H1 (cell line): ENCODE measurements at regions not wholly inside any gene's neighbourhood (a gene's known extent, or its start where the extent isn't known, plus 50 kb on each side); places are given as distances from the start of the nearest gene placed in this dataset.

Experiments used
- CTCF ChIA-PET: fragments of 300-600 bp; sonication (Branson Sonifier 250); formaldehyde crosslinking; loops from one replicate; lab custom pipeline; 2021; ENCODE audit not compliant: partially characterized antibody; lab: Charles Lee
- POLR2A ChIA-PET: fragments of 300-600 bp; sonication (Branson Sonifier 250); formaldehyde crosslinking; loops from one replicate; lab custom pipeline; 2021; ENCODE audit warnings: inconsistent platforms; ENCODE audit not compliant: partially characterized antibody; lab: Charles Lee
- DNase-seq, 2 experiments: peaks; one replicate each; pipeline versions ENCODE4 v3.0.0 to v3.0.0-alpha.2; 2010 to 2022; ENCODE audit warnings: low spot score in 2 of 2, low read depth in 1 of 2, mixed read lengths in 1 of 2
- FAIRE-seq: peaks from 2 replicates; lab custom pipeline; 2011; peaks lifted over from hg19 to GRCh38; lab: Jason Lieb, UNC
- H2AFZ ChIP-seq: 2 replicates; pipeline ENCODE4 v1.8.1; 2012; ENCODE audit warnings: low read length, inconsistent platforms
- H2AK5ac ChIP-seq: 2 replicates; pipeline ENCODE4 v1.6.1; 2013; ENCODE audit warnings: low read depth, low read length
- H2BK120ac ChIP-seq: replicated peaks from 2 replicates; pipeline ENCODE3; 2013; ENCODE audit warnings: low read depth, low read length, inconsistent platforms
- H2BK12ac ChIP-seq: 2 replicates; pipeline ENCODE4 v1.6.1; 2013; ENCODE audit warnings: low read depth, low read length
- H2BK15ac ChIP-seq: 2 replicates; pipeline ENCODE4 v1.6.1; 2013; ENCODE audit warnings: low read length
- H2BK20ac ChIP-seq: 2 replicates; pipeline ENCODE4 v1.6.1; 2013; ENCODE audit warnings: low read length
- H2BK5ac ChIP-seq: 2 replicates; pipeline ENCODE4 v1.6.1; 2013; ENCODE audit warnings: low read depth, low read length
- H3K14ac ChIP-seq: 2 replicates; pipeline ENCODE4 v1.6.1; 2013; ENCODE audit warnings: inconsistent platforms; ENCODE audit not compliant: insufficient read length
- H3K18ac ChIP-seq: 2 replicates; pipeline ENCODE4 v1.6.1; 2013; ENCODE audit warnings: low read length; ENCODE audit errors: extremely low read depth
- H3K23ac ChIP-seq: 2 replicates; pipeline ENCODE4 v1.6.1; 2013; ENCODE audit warnings: inconsistent platforms; ENCODE audit not compliant: insufficient read length
- H3K23me2 ChIP-seq: 2 replicates; pipeline ENCODE4 v1.6.1; 2013; ENCODE audit warnings: low read depth, low read length
- H3K27ac ChIP-seq: 2 replicates; pipeline ENCODE4 v1.6.1; 2011; ENCODE audit warnings: low read depth, low read length, inconsistent platforms
- H3K27me3 ChIP-seq, 4 experiments: replicated peaks in 1 of 4; 1 replicate in 1 of 4; 2 replicates in 3 of 4; pipeline versions ENCODE4 v1.6.1 to v1.8.1; 2011 to 2013; ENCODE audit warnings: low read length in 3 of 4, mild to moderate bottlenecking in 3 of 4, inconsistent platforms in 2 of 4, mixed read lengths in 2 of 4, moderate library complexity in 1 of 4; ENCODE audit not compliant: control insufficient read depth in 3 of 4, insufficient read depth in 3 of 4; ENCODE audit errors: extremely low read depth in 1 of 4
- H3K36me3 ChIP-seq, 4 experiments: 2 replicates each; pipeline versions ENCODE4 v1.6.1 to v1.8.1; 2011 to 2013; ENCODE audit warnings: mild to moderate bottlenecking in 4 of 4, low read length in 3 of 4, moderate library complexity in 2 of 4, control low read depth in 1 of 4, inconsistent platforms in 1 of 4; ENCODE audit not compliant: insufficient read depth in 4 of 4, control insufficient read depth in 2 of 4
- H3K4ac ChIP-seq: replicated peaks from 2 replicates; pipeline ENCODE3; 2013; ENCODE audit warnings: low read length, low read depth, mixed read lengths, inconsistent platforms; ENCODE audit not compliant: insufficient read length
- H3K4me1 ChIP-seq, 4 experiments: replicated peaks in 1 of 4; 1 replicate in 1 of 4; 2 replicates in 3 of 4; pipeline versions ENCODE4 v1.6.1 to v1.8.1; 2011 to 2013; ENCODE audit warnings: low read length in 3 of 4, inconsistent platforms in 2 of 4, mixed read lengths in 1 of 4; ENCODE audit not compliant: insufficient read depth in 4 of 4, control insufficient read depth in 3 of 4
- H3K4me2 ChIP-seq, 2 experiments: 2 replicates each; pipeline versions ENCODE4 v1.6.1 to v1.8.1; 2011 to 2013; ENCODE audit warnings: low read depth in 2 of 2, low read length in 2 of 2, control low read depth in 1 of 2, inconsistent platforms in 1 of 2, mild to moderate bottlenecking in 1 of 2; ENCODE audit not compliant: insufficient read depth in 1 of 2
- H3K4me3 ChIP-seq, 4 experiments: fragments of 200-600, 300-600 bp in 1 of 4; sonication (generic), shearing (Covaris generic), sonication (Bioruptor Twin) in 1 of 4; 2 replicates each; pipeline versions ENCODE4 v1.5.1 to v1.8.1; 2011 to 2016; ENCODE audit warnings: low read length in 4 of 4, low read depth in 3 of 4, control low read depth in 2 of 4, inconsistent platforms in 2 of 4, mild to moderate bottlenecking in 2 of 4, mixed read lengths in 1 of 4, moderate library complexity in 1 of 4; ENCODE audit not compliant: insufficient read depth in 2 of 4; ENCODE audit errors: extremely low read depth in 1 of 4
- H3K56ac ChIP-seq: replicated peaks from 2 replicates; pipeline ENCODE3; 2013; ENCODE audit warnings: low read depth, mild to moderate bottlenecking, mixed read lengths, low read length, inconsistent platforms; ENCODE audit not compliant: insufficient read length
- H3K79me1 ChIP-seq: 2 replicates; pipeline ENCODE4 v1.6.1; 2013; ENCODE audit warnings: low read depth, low read length, control low read depth
- H3K79me2 ChIP-seq, 2 experiments: 2 replicates each; pipeline versions ENCODE4 v1.6.1 to v1.8.1; 2012 to 2013; ENCODE audit warnings: low read length in 2 of 2, mild to moderate bottlenecking in 2 of 2, inconsistent platforms in 1 of 2; ENCODE audit not compliant: insufficient read depth in 2 of 2, control insufficient read depth in 1 of 2
- H3K9ac ChIP-seq, 4 experiments: replicated peaks in 1 of 4; 1 replicate in 1 of 4; 2 replicates in 3 of 4; pipeline versions ENCODE4 v1.6.1 to v1.8.1; 2011 to 2013; ENCODE audit warnings: low read depth in 3 of 4, low read length in 3 of 4, control low read depth in 2 of 4, mild to moderate bottlenecking in 2 of 4, moderate library complexity in 2 of 4, inconsistent platforms in 1 of 4; ENCODE audit errors: extremely low read depth in 1 of 4
- H3K9me3 ChIP-seq, 2 experiments: 2 replicates each; pipeline versions ENCODE4 v1.6.1 to v1.8.1; 2012 to 2013; ENCODE audit warnings: mild to moderate bottlenecking in 2 of 2, moderate library complexity in 2 of 2, control low read depth in 1 of 2, inconsistent platforms in 1 of 2, low read depth in 1 of 2, low read length in 1 of 2, mixed read lengths in 1 of 2; ENCODE audit not compliant: insufficient read depth in 2 of 2
- H4K20me1 ChIP-seq, 2 experiments: replicated peaks in 1 of 2; 2 replicates each; pipeline versions ENCODE3 to v1.8.1; 2011 to 2013; ENCODE audit warnings: inconsistent platforms in 2 of 2, low read length in 2 of 2, mild to moderate bottlenecking in 1 of 2; ENCODE audit not compliant: insufficient read depth in 2 of 2, control insufficient read depth in 1 of 2
- H4K5ac ChIP-seq: 2 replicates; pipeline ENCODE4 v1.6.1; 2013; ENCODE audit warnings: low read length, low read depth, mixed read lengths, inconsistent platforms; ENCODE audit not compliant: insufficient read length
- H4K8ac ChIP-seq: 2 replicates; pipeline ENCODE4 v1.8.0; 2013; ENCODE audit warnings: mild to moderate bottlenecking, moderate library complexity, low read length, inconsistent platforms; ENCODE audit not compliant: insufficient read depth; ENCODE audit errors: extremely low read depth
- H4K91ac ChIP-seq: replicated peaks from 2 replicates; pipeline ENCODE3; 2013; ENCODE audit warnings: low read length, mixed read lengths, inconsistent platforms; ENCODE audit not compliant: insufficient read length
- CBX5 ChIP-seq: fragments of 300-800, 300-1000 bp; sonication (generic); IDR thresholded peaks from 2 replicates; pipeline ENCODE4 v1.7.1; 2016; ENCODE audit warnings: antibody characterized with exemption, low read length, low read depth
- CHD1 ChIP-seq: IDR thresholded peaks from 2 replicates; pipeline ENCODE4 v1.6.1; 2012; ENCODE audit warnings: low read depth, low read length, improper control_type of control experiment
- MAFK ChIP-seq: IDR thresholded peaks from 2 replicates; pipeline ENCODE4 v1.6.1; 2012; ENCODE audit warnings: low read depth, mild to moderate bottlenecking, improper control_type of control experiment, low read length
- POLR2AphosphoS5 ChIP-seq: IDR thresholded peaks from 2 replicates; pipeline ENCODE4 v1.6.1; 2011; ENCODE audit warnings: low read depth, low read length
- RXRA ChIP-seq: IDR thresholded peaks from 2 replicates; pipeline ENCODE4 v1.6.1; 2011; ENCODE audit warnings: low read depth, mild to moderate bottlenecking, low read length, moderate library complexity; ENCODE audit not compliant: insufficient read depth
- SP1 ChIP-seq: IDR thresholded peaks from 2 replicates; pipeline ENCODE4 v1.6.1; 2011; ENCODE audit warnings: low read depth, low read length
- SP2 ChIP-seq: IDR thresholded peaks from 2 replicates; pipeline ENCODE4 v1.6.1; 2012; ENCODE audit warnings: mild to moderate bottlenecking, low read length, inconsistent platforms
- SP4 ChIP-seq: IDR thresholded peaks from 2 replicates; pipeline ENCODE4 v1.6.1; 2012; ENCODE audit warnings: low read length, inconsistent platforms
- SRF ChIP-seq: IDR thresholded peaks from 2 replicates; pipeline ENCODE4 v1.6.1; 2011; ENCODE audit warnings: mild to moderate bottlenecking, low read depth, low read length, moderate library complexity
- TBP ChIP-seq: IDR thresholded peaks from 2 replicates; pipeline ENCODE4 v1.6.1; 2011; ENCODE audit warnings: low read depth, low read length, improper control_type of control experiment
- WGBS, 2 experiments: shearing (Covaris generic) in 1 of 2; methylation state at CpG; one replicate each; pipeline versions ENCODE4 v1.1.6 to v1.1.7; 2013 to 2015; ENCODE audit warnings: low lambda C conversion rate in 2 of 2, mixed read lengths in 2 of 2, inconsistent platforms in 1 of 2, low coverage in 1 of 2, missing lambda C conversion rate in 1 of 2; ENCODE audit not compliant: insufficient replicate concordance in 2 of 2, insufficient coverage in 1 of 2, insufficient read length in 1 of 2; ENCODE audit errors: extremely low coverage in 1 of 2, missing lambda C conversion rate in 1 of 2; 5-methylcytosine and 5-hydroxymethylcytosine counted together
- TF ChIP-seq, protein P1 (sequence below): IDR thresholded peaks from 2 replicates; pipeline ENCODE4 v1.6.1; 2012; ENCODE audit warnings: inconsistent platforms
- TF ChIP-seq, protein P2 (sequence below), 3 experiments: IDR thresholded peaks; 1 replicate in 2 of 3; 2 replicates in 1 of 3; pipeline versions ENCODE4 v1.5.1 to v1.6.1; 2011; ENCODE audit warnings: low read length in 3 of 3, mild to moderate bottlenecking in 3 of 3, inconsistent platforms in 2 of 3, low read depth in 1 of 3, moderate library complexity in 1 of 3; ENCODE audit not compliant: insufficient read depth in 1 of 3; ENCODE audit errors: control extremely low read depth in 1 of 3
- TF ChIP-seq, protein P3 (sequence below): IDR thresholded peaks from 2 replicates; pipeline ENCODE4 v1.6.1; 2011; ENCODE audit warnings: low read depth, mild to moderate bottlenecking, low read length; ENCODE audit not compliant: insufficient read depth

DNA sequence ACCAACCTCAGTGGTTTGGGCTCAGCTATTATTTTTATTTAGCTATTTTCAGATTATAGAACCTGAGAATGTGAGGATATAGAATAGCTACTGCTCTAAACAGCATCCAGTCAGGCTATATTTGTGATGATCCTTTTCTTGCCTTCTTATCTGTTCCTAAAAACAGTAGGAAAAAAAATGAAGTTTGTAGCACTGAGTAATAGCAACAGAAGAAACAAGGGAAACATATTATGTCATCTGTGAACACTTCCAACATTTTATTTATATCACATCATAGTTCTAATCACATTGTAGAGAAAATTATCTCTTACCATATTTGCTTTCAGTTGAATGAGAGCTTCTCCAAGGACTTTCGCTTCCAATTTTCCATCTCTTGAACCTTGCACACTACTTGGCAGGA lies 229.6 kb upstream of the PTPRZ1 start:
- H2AK5ac ChIP-seq: no peak overlapping the region
- WGBS, 2 experiments: 80% methylated on average over 1 of the region's 1 CpG; no CpG with 5 or more reads in 1 of the 2 experiments
- ChIA-PET POLR2A (no interaction called here), CTCF (no interaction called here)
- H3K4ac ChIP-seq: no peak overlapping the region
- H3K4me3 ChIP-seq: no peak overlapping the region
- no peak overlapping the region for H2AFZ ChIP-seq
- no peaks in the 10 kb centered on the region for H3K36me3 ChIP-seq
- H2BK12ac ChIP-seq: no peak overlapping the region
- no peaks in the 10 kb centered on the region for H3K23me2 ChIP-seq
- no peaks in the 10 kb centered on the region for H3K4me1 ChIP-seq
- FAIRE-seq (no peak), DNase-seq (no peak)
- no peak overlapping the region for H3K23ac ChIP-seq
- no peak overlapping the region for H2BK20ac ChIP-seq
- no peaks in the 10 kb centered on the region; a peak in 1 of 4 replicates for H3K9me3 ChIP-seq
- H3K56ac ChIP-seq: no peak overlapping the region
- no peak overlapping the region for H3K4me2 ChIP-seq
- H3K79me1 ChIP-seq: no peaks in the 10 kb centered on the region
- no peak overlapping the region for H3K27ac ChIP-seq
- no peaks in the 10 kb centered on the region for H3K79me2 ChIP-seq
- H4K20me1 ChIP-seq: no peaks in the 10 kb centered on the region
- H3K27me3 ChIP-seq: no peaks in the 10 kb centered on the region
- H3K9ac ChIP-seq: no peak overlapping the region
- H4K5ac ChIP-seq: no peak overlapping the region
- no peak overlapping the region for H2BK120ac ChIP-seq
- no peak overlapping the region for H3K18ac ChIP-seq
- no peak overlapping the region for H3K14ac ChIP-seq
- H2BK5ac ChIP-seq: no peak overlapping the region
- H4K8ac ChIP-seq: no peak overlapping the region
- no peak overlapping the region for H4K91ac ChIP-seq
- H2BK15ac ChIP-seq: no peak overlapping the region
- no peak for TF ChIP-seq POLR2AphosphoS5
- TF ChIP-seq, protein P1, sequence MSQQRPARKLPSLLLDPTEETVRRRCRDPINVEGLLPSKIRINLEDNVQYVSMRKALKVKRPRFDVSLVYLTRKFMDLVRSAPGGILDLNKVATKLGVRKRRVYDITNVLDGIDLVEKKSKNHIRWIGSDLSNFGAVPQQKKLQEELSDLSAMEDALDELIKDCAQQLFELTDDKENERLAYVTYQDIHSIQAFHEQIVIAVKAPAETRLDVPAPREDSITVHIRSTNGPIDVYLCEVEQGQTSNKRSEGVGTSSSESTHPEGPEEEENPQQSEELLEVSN: no peak
- no peak for TF ChIP-seq SP1
- TF ChIP-seq RXRA: no peak
- TF ChIP-seq SP4: no peak
- no peak for TF ChIP-seq SP2
- TF ChIP-seq SRF: no peak
- TF ChIP-seq, protein P2, sequence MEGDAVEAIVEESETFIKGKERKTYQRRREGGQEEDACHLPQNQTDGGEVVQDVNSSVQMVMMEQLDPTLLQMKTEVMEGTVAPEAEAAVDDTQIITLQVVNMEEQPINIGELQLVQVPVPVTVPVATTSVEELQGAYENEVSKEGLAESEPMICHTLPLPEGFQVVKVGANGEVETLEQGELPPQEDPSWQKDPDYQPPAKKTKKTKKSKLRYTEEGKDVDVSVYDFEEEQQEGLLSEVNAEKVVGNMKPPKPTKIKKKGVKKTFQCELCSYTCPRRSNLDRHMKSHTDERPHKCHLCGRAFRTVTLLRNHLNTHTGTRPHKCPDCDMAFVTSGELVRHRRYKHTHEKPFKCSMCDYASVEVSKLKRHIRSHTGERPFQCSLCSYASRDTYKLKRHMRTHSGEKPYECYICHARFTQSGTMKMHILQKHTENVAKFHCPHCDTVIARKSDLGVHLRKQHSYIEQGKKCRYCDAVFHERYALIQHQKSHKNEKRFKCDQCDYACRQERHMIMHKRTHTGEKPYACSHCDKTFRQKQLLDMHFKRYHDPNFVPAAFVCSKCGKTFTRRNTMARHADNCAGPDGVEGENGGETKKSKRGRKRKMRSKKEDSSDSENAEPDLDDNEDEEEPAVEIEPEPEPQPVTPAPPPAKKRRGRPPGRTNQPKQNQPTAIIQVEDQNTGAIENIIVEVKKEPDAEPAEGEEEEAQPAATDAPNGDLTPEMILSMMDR (IDR thresholded peaks at IDR 0.05; ENCODE audit: control extremely low read depth in 1 of 3, insufficient read depth in 1 of 3, low read depth in 1 of 3, low read length in 3 of 3): no peak
- TF ChIP-seq, protein P3, sequence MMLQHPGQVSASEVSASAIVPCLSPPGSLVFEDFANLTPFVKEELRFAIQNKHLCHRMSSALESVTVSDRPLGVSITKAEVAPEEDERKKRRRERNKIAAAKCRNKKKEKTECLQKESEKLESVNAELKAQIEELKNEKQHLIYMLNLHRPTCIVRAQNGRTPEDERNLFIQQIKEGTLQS: no peak
- TF ChIP-seq CHD1: no peak
- no peak for TF ChIP-seq TBP
- no peak for TF ChIP-seq MAFK
- no peak for TF ChIP-seq CBX5
